Fibroblast of peridontal ligament (primary cell): ENCODE measurements at regions not wholly inside any gene's neighbourhood (a gene's known extent, or its start where the extent isn't known, plus 50 kb on each side); places are given as distances from the start of the nearest gene placed in this dataset.

Experiments
- DNase-seq: peaks from one replicate; pipeline ENCODE4 v3.0.0-alpha.2; 2010; ENCODE audit errors: extremely low read depth

GRCh38 chr3:102148598-102149337 is 286.0 kb upstream of the ZPLD1 start:
- DNase-seq = no peak

DNA sequence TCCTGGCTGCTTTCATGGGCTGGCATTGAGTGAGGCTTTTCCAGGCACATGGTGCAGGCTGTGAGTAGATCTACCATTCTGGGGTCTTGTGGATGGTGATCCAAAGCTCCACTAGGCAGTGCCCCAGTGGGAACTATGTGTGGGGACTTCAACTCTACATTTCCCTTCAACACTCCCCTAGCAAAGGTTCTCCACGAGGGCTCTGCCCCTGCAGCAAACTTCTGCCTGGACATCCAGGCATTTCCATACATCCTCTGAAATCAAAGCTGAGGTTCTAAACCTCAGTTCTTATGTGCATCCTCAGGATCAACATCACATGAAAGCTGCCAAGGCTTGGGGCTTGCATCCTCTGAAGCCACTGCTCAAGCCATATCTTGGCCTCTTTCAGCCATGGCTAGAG is 282.9 kb upstream of the ZPLD1 start:
- no peak for DNase-seq

DNA sequence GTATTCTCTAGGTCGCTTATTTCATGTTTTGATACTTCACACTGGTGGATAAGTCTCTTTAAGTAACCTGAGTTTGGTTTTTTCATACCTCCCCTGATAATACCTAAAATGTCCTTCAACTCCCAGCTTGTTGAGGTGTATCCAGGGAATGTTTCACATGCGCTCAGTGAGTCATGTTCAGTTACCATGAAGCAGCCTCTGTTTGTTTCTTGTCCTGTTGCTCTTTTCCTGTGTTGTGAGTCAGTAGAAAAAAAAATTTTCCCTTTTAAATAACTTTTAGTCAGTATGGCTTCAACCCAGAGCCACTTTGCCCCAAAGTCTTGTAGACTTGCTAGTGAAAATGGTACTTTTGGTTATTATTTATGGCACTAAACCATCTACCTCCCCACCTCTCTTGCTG is 278.4 kb upstream of the ZPLD1 start:
- peak; percentile 62 for DNase-seq

DNA sequence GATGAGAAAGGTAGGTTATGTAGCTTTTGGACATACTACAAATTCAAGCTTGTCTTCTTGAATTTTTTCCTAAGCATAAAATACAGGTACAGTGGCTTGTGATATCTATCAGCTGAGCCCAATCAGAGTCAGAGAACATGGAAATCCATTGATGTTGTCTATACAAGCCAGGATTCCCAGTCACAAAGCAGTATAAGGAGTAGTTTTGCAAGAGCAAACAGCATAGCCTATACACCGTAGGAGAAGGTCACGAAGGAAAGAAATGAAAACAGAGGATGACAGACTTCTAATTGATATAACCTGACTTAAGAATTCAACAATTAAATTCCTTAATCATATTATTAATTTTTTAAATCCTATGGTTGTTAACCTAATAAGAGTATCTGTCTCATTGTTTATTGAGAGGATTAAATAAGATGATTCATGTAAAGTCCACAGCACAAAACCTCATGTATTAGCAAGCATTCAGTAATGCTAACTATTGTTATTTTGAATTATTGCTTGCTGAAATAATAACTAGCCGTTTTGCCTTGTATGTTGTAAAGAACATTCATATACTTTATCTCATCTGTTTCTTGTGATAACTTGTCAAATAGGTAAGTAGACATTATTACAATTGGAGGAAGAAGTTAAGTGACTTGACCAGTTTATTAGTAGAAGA is 276.6 kb upstream of the ZPLD1 start:
- no peak for DNase-seq

GRCh38 chr3:102159810-102160451 is 274.9 kb upstream of the ZPLD1 start:
- DNase-seq = no peak

GRCh38 chr3:102161384-102162006 is 273.3 kb upstream of the ZPLD1 start:
- DNase-seq = no peak

- DNase-seq = no peak
Measured at GRCh38 chr3:102162251-102162650, 272.6 kb upstream of the ZPLD1 start.

- DNase-seq = peak; percentile 86
Measured at GRCh38 chr3:102163039-102163817, 271.6 kb upstream of the ZPLD1 start.

DNA sequence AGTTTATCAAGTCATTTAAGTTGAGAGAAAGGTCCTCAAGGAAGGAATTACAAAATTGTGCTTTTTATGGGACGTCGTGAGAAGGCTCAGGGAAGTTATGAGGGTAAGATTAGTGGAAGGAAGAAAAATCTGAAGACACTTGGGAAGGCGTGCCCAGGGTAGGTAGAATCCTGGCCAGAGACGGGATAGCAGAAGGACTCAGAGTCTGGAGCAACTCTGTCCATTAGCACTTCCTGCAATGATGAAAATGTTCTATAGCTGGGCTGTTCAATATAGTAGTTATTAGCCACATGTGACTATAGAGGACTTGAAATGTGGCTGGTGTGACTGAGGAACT is 271.0 kb upstream of the ZPLD1 start:
- no peak for DNase-seq

- DNase-seq = peak; percentile 61
Measured at GRCh38 chr3:102165367-102165766, 269.4 kb upstream of the ZPLD1 start.

- no peak for DNase-seq
Measured at GRCh38 chr3:102169915-102170479, 264.8 kb upstream of the ZPLD1 start.

DNA sequence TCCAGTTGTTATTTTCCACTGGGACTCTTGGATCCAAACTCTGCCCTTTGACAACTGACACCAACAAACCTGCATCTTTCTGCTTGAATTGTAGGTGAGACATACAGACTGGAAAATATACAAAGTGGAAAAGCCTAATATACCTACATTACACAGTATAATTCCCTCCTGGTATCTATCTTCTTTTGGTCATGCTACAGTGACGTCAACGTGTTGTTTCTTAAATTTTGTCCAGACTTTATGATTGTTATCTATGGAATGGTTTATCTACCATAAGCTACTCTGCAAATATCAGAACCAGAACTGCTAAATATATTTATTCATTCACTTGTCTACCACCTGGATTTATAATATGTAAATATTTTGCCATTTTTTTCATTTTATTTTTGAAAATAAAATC is 264.3 kb upstream of the ZPLD1 start:
- no peak for DNase-seq

GRCh38 chr3:102174312-102174712 is 260.5 kb upstream of the ZPLD1 start:
- DNase-seq = peak; percentile 50

GRCh38 chr3:102174832-102175374 is 259.9 kb upstream of the ZPLD1 start:
- DNase-seq = peak; percentile 23

DNA sequence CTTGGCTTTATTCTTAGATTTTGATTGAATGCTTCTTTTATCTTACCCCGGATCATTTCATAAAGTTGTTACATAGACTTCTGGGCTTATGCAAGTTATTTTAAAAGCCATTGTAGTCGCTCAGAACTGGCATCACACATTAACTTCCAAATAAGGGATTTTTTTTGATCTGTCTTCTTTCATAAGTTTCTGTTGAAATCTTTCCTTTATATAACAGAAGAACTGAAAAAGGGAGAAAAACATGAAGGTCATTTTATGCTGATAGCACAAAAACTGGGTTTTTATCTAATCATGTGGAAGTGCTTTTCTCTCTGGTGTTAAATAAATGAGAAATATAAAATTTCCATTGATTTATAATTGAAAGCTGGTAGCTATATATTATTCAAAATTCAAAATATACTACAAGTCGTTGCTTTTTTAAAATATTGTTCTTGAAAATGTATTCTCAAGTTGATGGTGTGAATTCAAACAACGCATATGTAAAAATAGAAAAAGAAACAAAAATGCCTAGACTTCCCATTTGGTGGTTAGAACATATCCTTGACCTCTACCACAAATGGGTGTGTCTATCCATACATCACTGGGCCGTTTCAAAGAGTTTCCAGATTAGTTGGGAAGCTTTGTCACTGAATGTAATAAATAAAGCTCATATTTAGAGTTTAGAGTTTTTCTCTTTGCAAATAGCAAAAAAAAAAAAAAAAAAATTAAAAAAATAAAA is 258.3 kb upstream of the ZPLD1 start:
- no peak for DNase-seq

GRCh38 chr3:102177075-102177755 is 257.6 kb upstream of the ZPLD1 start:
- no peak for DNase-seq

- no peak for DNase-seq
Measured at GRCh38 chr3:102178817-102179216, 256.0 kb upstream of the ZPLD1 start.

DNA sequence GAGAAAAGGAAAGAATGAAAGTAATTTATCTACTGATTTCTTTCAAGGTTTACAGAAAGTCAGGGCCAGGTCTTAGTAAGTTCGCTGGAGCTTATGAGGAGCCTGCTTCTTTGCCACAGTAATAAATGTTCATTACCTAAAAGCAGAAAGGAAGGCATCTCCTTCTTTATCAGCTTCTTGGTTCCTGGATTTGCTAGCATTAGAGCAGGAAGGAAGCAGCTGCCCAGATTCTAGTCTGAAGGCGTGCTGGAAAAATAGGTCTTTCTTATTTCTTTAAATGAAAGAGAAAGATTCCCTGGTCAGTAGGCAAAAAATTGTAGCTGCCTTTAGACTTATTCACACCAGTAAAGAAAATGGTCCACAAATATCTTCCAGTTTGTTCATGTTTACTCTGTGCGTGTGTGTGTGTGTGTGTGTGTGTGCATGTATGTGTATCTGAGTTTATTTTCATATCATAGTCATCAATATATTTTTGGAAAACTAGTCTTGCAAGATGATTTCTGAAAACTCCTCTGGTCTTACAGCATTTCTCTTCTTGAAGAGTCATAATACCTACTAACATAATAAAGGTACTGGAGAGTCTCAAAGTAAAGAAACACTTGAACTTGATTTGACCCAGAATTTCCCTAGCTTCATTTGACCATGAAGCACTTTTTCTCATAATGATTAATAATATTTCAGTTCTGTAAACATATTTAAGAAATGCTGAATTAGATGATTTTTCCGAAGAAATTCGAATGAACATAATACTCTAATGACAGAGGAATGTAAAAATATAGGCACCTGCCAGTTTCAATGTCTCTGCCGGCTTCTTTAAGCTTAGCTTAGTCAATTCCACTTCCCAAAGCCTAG is 255.3 kb upstream of the ZPLD1 start:
- peak; percentile 63 for DNase-seq

DNA sequence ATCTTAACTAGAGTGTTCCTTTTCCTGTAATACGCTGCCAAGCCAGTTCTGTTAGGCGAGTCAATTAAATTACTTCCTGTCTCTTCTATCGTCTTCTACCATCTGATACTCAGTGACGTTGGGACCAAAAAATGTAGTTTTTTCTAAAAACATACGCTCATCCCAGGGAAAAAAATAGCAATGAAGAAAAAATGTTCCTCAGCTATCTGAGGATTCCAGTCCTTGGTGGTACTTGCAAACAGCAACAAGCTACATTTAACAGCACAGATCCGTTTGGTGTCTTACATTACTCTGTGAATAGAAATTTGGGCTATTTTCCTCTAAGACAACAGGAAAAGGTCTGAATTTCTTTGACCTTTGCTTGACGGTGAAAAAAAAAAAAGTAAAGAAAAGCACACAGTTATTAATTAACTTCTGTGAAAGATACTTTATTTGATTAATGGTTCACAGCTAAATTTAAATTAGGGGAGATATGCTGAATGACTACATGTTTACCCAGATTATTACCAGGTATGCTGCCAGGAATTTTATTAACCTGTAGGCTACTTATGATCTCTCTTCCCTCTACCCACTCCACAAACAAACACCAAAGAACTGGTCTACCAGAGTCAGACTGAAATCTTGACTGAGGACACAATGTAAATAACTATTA is 254.4 kb upstream of the ZPLD1 start:
- peak; percentile 95 for DNase-seq
